Fibroblast of the aortic adventitia (primary cell): ENCODE measurements at regions not wholly inside any gene's neighbourhood (a gene's known extent, or its start where the extent isn't known, plus 50 kb on each side); places are given as distances from the start of the nearest gene placed in this dataset.

Experiments
- DNase-seq: peaks from one replicate; pipeline ENCODE4 v3.0.0-alpha.2; 2010; ENCODE audit warnings: low read depth
- H3K4me3 ChIP-seq: 2 replicates; pipeline ENCODE4 v1.5.1; 2011; ENCODE audit warnings: low read depth, mild to moderate bottlenecking, control low read depth, low read length, moderate library complexity
- TF ChIP-seq, protein P1 (sequence below): IDR thresholded peaks from 2 replicates; pipeline ENCODE4 v1.5.1; 2011; ENCODE audit warnings: mild to moderate bottlenecking, low read length, control low read depth, inconsistent platforms; ENCODE audit not compliant: insufficient read depth

DNA sequence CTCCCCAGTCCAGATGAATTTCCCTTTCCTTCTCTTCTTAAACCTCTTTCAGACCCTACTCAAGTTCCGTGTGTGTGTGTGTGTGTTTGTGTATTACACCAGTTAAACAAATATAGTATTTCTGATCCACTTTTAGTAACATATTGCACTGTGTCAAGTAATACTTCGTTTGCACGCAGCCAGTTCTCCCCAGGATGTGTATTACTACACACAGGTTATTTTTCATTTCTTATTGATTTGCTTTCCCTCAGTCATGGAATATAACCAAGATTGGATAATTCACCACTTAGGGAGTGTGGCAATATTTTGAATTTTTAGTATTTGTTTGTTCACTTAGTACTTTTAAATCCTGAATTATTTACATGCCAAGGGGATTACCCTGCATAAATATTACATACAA lies 667.0 kb downstream of the NR2F2 start:
- H3K4me3 ChIP-seq, result no peak overlapping the region
- no peak for DNase-seq
- TF ChIP-seq, protein P1, sequence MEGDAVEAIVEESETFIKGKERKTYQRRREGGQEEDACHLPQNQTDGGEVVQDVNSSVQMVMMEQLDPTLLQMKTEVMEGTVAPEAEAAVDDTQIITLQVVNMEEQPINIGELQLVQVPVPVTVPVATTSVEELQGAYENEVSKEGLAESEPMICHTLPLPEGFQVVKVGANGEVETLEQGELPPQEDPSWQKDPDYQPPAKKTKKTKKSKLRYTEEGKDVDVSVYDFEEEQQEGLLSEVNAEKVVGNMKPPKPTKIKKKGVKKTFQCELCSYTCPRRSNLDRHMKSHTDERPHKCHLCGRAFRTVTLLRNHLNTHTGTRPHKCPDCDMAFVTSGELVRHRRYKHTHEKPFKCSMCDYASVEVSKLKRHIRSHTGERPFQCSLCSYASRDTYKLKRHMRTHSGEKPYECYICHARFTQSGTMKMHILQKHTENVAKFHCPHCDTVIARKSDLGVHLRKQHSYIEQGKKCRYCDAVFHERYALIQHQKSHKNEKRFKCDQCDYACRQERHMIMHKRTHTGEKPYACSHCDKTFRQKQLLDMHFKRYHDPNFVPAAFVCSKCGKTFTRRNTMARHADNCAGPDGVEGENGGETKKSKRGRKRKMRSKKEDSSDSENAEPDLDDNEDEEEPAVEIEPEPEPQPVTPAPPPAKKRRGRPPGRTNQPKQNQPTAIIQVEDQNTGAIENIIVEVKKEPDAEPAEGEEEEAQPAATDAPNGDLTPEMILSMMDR, result no peak

DNA sequence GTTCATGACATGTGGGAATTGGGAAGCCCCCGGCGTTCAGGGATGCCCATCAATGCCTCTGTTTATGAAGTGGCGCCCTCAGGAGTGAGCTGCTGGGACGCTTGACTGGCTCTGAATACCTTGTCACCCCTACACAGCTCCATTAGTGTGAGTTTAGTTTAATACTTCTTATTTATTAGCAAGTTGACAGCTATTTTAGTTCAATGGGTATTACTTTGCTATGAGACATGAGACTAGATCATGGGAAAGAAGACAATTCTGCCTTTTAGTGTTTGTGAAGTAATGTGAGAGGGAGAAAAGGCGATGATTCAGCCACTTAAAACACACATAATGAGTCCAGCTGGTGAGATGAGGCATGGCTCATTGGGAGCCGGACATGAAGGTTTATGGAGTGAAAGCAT lies 678.5 kb downstream of the NR2F2 start:
- TF ChIP-seq, protein P1, result no peak
- DNase-seq, result no peak
- no peak overlapping the region for H3K4me3 ChIP-seq

DNA sequence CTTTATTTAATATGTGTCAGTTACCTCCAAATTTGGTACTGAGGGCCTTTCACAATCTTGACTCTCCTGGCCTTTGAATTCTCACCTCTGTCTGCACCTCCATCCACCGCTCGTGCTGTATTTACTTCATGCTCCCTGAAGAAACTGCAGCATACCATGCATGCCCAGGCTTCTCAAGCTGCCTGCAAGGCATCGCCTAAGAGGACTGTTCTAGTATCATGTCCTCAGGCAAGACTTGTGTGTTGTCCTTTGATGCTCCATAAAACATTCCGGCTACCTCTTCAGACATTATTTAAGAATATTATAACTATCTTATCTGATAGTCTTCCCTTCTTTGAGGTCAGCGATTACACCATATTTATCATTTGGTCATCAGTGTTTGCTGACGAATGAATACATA lies 682.5 kb downstream of the NR2F2 start:
- no peak overlapping the region for H3K4me3 ChIP-seq
- TF ChIP-seq, protein P1, result no peak
- DNase-seq, result no peak

DNA sequence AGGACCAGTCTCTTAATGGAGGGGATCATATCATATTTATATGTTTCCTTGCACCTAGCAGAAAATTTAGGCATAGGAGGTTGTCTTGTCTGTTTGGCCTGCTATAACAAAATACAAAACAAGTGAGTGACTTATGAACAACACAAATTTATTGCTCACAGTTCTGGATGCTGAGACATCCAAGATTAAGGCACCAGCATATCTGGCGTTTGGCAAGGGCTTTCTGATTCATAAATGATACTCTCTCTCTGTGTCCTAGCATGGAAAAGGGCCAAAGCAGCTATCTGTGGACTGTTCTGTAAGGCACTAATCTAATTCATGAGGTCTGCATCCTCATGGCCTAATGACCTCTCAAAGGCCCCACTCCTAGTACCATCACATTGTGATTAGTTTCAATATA lies 683.0 kb downstream of the NR2F2 start:
- no peak for DNase-seq
- no peak overlapping the region for H3K4me3 ChIP-seq
- TF ChIP-seq, protein P1, result no peak

DNA sequence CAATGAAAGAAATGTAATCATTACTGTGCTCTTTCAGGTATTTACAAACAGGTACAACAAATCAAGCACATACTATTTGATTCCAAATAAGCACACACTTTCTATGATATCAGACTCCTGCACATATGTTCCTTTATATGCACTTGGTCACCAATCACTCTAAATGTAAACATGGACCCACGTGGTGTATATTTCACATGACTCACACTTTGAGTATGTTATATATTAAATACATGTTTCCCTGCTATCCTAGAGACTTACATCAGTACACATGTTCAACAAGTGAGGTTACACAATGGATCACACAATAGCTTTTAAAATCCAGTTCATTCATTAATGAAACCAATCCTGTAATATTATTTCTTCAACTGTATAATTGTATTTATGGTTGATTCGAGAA lies 683.5 kb downstream of the NR2F2 start:
- no peak overlapping the region for H3K4me3 ChIP-seq
- no peak for DNase-seq
- TF ChIP-seq, protein P1, result no peak

DNA sequence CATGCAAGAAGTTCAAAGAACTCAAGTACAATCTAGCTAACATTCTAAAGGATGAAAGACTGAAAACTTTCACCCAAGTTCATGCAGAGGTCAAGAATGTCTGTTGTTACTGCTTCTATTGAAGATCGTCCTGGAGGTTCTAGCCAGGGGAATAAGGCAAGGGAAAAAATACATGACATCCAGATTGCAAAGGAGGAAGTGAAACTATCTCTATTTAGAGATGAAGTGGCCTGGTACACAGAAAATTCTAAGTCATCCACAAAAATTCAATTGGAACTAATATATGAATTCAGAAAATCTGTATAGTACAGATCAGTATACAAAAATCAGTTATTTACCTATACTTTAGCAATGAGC lies 693.0 kb downstream of the NR2F2 start:
- TF ChIP-seq, protein P1, result no peak
- no peak overlapping the region for H3K4me3 ChIP-seq
- DNase-seq, result no peak

DNA sequence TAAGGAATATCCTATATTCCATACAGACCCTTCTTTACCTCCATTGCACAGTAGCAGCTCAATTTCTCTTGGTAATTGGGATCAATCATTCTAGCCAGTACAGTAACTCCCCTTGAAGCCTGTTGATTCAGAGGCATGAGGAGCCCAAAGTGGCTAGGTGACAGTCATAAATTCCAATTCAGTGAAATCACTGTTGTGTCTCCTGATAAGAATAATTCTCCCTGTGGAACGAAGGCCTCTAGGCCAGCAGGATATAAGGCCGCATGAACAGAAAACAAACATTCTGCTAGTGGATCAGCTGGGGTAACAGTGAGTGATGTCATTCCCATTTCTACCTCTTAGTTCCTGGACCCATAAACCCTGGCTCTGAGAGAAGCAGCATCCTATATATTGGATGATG lies 696.3 kb downstream of the NR2F2 start:
- TF ChIP-seq, protein P1, result no peak
- H3K4me3 ChIP-seq, result no peak overlapping the region
- DNase-seq, result no peak
